Endothelial cell of umbilical vein (primary cell): ENCODE measurements at regions not wholly inside any gene's neighbourhood (a gene's known extent, or its start where the extent isn't known, plus 50 kb on each side); places are given as distances from the start of the nearest gene placed in this dataset.
"Not testable (repeated sequence)": the region's sequence is repeated elsewhere in the genome, so short reads cannot be mapped to it uniquely, and the experiment has no call there.

Experiments
- BruUV-seq: library from RNA; stranded (reverse); fragments of 400-500 nt; replicated peaks from 2 replicates; lab custom pipeline; 2021; lab: Mats Ljungman, UMichigan
- CTCF ChIA-PET: fragments of 300-600, 350-600 bp; sonication (Branson Sonifier 250); formaldehyde crosslinking; loops from one replicate; lab custom pipeline; 2021; ENCODE audit warnings: antibody characterized with exemption, inconsistent platforms; lab: Charles Lee
- POLR2A ChIA-PET: fragments of 300-600, 350-600 bp; sonication (Branson Sonifier 250); formaldehyde crosslinking; loops from one replicate; lab custom pipeline; 2021; ENCODE audit warnings: antibody characterized with exemption, inconsistent platforms; lab: Charles Lee
- DNase-seq: peaks from one replicate; pipeline ENCODE4 v3.0.0-alpha.2; 2011; ENCODE audit warnings: low read depth, low spot score
- FAIRE-seq: peaks from 2 replicates; lab custom pipeline; 2011; peaks lifted over from hg19 to GRCh38; lab: Jason Lieb, UNC
- H2AFZ ChIP-seq: 2 replicates; pipeline ENCODE4 v1.6.0; 2012; ENCODE audit warnings: low read depth, low read length, control low read depth, inconsistent platforms
- H3K27ac ChIP-seq: 2 replicates; pipeline ENCODE4 v1.5.1; 2011; ENCODE audit warnings: low read depth, mild to moderate bottlenecking, control low read depth, low read length, moderate library complexity; ENCODE audit not compliant: insufficient read depth
- H3K27me3 ChIP-seq, 2 experiments: 2 replicates each; pipeline versions ENCODE4 v1.6.0 to v1.6.1; 2011; ENCODE audit warnings: low read length in 2 of 2, mixed read lengths in 1 of 2; ENCODE audit not compliant: control insufficient read depth in 2 of 2, insufficient read depth in 2 of 2
- H3K36me3 ChIP-seq, 2 experiments: 2 replicates in 1 of 2; 3 replicates in 1 of 2; pipeline ENCODE4 v1.5.1; 2011; ENCODE audit warnings: low read length in 2 of 2, mild to moderate bottlenecking in 1 of 2, moderate library complexity in 1 of 2; ENCODE audit not compliant: control insufficient read depth in 2 of 2, insufficient read depth in 2 of 2; ENCODE audit errors: extremely low read depth in 1 of 2
- H3K4me1 ChIP-seq: 3 replicates; pipeline ENCODE4 v1.5.1; 2011; ENCODE audit warnings: mild to moderate bottlenecking, low read length; ENCODE audit not compliant: control insufficient read depth, insufficient read depth; ENCODE audit errors: extremely low read depth
- H3K4me2 ChIP-seq: 2 replicates; pipeline ENCODE4 v1.6.1; 2011; ENCODE audit warnings: low read length, control low read depth, mixed read lengths; ENCODE audit not compliant: insufficient read depth
- H3K4me3 ChIP-seq, 3 experiments: fragments of 200-600 bp in 1 of 3; sonication (generic), shearing (Covaris generic) in 1 of 3; replicated peaks in 1 of 3; 2 replicates each; pipeline ENCODE4 v1.5.1; 2011 to 2016; ENCODE audit warnings: control low read depth in 3 of 3, low read length in 3 of 3, mild to moderate bottlenecking in 2 of 3, inconsistent platforms in 1 of 3, low read depth in 1 of 3, moderate library complexity in 1 of 3; ENCODE audit not compliant: insufficient read depth in 1 of 3
- H3K79me2 ChIP-seq: 2 replicates; pipeline ENCODE4 v1.6.0; 2012; ENCODE audit warnings: low read length, inconsistent platforms; ENCODE audit not compliant: control insufficient read depth, insufficient read depth
- H3K9ac ChIP-seq: replicated peaks from 2 replicates; pipeline ENCODE3; 2011; ENCODE audit warnings: low read length, control low read depth; ENCODE audit not compliant: insufficient read depth; ENCODE audit errors: extremely low read depth
- H3K9me1 ChIP-seq: replicated peaks from 3 replicates; pipeline ENCODE4 v1.6.0; 2011; ENCODE audit warnings: mild to moderate bottlenecking, low read length; ENCODE audit not compliant: control insufficient read depth, insufficient read depth; ENCODE audit errors: extremely low read depth
- H3K9me3 ChIP-seq: replicated peaks from 2 replicates; pipeline ENCODE4 v1.5.1; 2012; ENCODE audit warnings: low read length, inconsistent platforms; ENCODE audit not compliant: control insufficient read depth, insufficient read depth
- H4K20me1 ChIP-seq: replicated peaks from 2 replicates; pipeline ENCODE3; 2011; ENCODE audit warnings: mild to moderate bottlenecking, low read length; ENCODE audit not compliant: control insufficient read depth, insufficient read depth; ENCODE audit errors: extremely low read depth
- dilution Hi-C: fragments of 300-500 bp; cut with MboI; formaldehyde crosslinking; loops from one replicate; pipeline ENCODE4 v1.15.0; 2019; ENCODE audit warnings: low sequenced_read_pairs; ENCODE audit not compliant: extremely low pct_ligation_motif_present
- intact Hi-C: fragments of 100-400 bp; cut with micrococcal nuclease; formaldehyde crosslinking; loops from one replicate; pipeline ENCODE4 v1.10.0; 2022

- H3K79me2 ChIP-seq, H3K9ac ChIP-seq, H3K27me3 ChIP-seq, H3K27ac ChIP-seq, H3K9me3 ChIP-seq, H3K4me2 ChIP-seq, H3K4me1 ChIP-seq, H3K4me3 ChIP-seq, POLR2A ChIA-PET, BruUV-seq, intact Hi-C loops, H3K9me1 ChIP-seq, CTCF ChIA-PET, H3K36me3 ChIP-seq, H2AFZ ChIP-seq, FAIRE-seq, dilution Hi-C loops, H4K20me1 ChIP-seq, DNase-seq: not testable (repeated sequence)
Measured at GRCh38 chr1:70795064-70795463, 252.6 kb downstream of the PTGER3 start.

DNA sequence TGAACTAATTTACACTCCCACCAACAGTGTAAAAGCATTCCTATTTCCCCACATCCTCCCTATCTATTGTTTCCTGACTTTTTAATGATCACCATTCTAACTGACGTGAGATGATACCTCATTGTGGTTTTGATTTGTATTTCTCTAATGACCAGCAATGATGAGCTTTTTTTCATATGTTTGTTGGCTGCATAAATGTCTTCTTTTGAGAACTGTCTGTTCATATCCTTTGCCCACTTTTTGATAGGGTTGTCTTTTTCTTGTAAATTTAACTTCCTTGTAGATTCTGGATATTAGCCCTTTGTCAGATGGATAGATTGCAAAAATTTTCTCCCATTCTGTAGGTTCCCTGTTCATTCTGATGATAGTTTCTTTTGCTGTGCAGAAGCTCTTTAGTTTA lies 251.3 kb downstream of the PTGER3 start:
- FAIRE-seq, H3K27ac ChIP-seq, H3K27me3 ChIP-seq, H2AFZ ChIP-seq, POLR2A ChIA-PET, CTCF ChIA-PET, dilution Hi-C loops, H3K36me3 ChIP-seq, H4K20me1 ChIP-seq, H3K4me3 ChIP-seq, H3K9me3 ChIP-seq, H3K4me2 ChIP-seq, H3K9ac ChIP-seq, H3K9me1 ChIP-seq, H3K79me2 ChIP-seq, intact Hi-C loops, DNase-seq, H3K4me1 ChIP-seq, BruUV-seq: not testable (repeated sequence)

DNA sequence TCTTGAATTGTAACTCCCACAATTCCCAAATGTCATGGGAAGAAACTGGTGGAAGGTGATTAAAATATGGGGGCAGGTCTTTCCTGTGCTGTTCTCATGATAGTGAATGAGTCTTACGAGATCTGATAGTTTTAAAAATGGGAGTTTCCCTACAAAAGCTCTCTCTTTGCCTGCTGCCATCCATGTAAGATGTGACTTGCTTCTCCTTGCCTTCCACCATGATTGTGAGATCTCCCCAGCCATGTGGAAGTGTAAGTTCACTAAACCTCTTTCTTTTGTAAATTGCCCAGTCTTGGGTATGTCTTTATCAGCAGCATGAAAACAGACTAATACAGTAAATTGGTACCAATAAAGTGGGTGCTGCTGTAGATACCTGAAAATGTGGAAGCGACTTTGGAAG lies 245.0 kb downstream of the PTGER3 start:
- dilution Hi-C loops, POLR2A ChIA-PET, DNase-seq, H3K9me3 ChIP-seq, BruUV-seq, H3K4me2 ChIP-seq, H3K36me3 ChIP-seq, CTCF ChIA-PET, H3K4me1 ChIP-seq, H3K4me3 ChIP-seq, H3K27ac ChIP-seq, H3K79me2 ChIP-seq, H3K9ac ChIP-seq, FAIRE-seq, H3K27me3 ChIP-seq, H4K20me1 ChIP-seq, H3K9me1 ChIP-seq, H2AFZ ChIP-seq, intact Hi-C loops: not testable (repeated sequence)
